Islet precursor cell (in vitro differentiated cells): ENCODE measurements at regions not wholly inside any gene's neighbourhood (a gene's known extent, or its start where the extent isn't known, plus 50 kb on each side); places are given as distances from the start of the nearest gene placed in this dataset.
"Not testable (repeated sequence)": the region's sequence is repeated elsewhere in the genome, so short reads cannot be mapped to it uniquely, and the experiment has no call there.

ENCODE experiments used
- DNase-seq: peaks from one replicate; pipeline ENCODE4 v3.0.0-alpha.2; 2018

- DNase-seq, result peak; percentile 76
Measured at GRCh38 chr3:86793786-86794185, 197.2 kb downstream of the VGLL3 start.

- no peak for DNase-seq
Measured at GRCh38 chr3:86792316-86792715, 198.6 kb downstream of the VGLL3 start.

GRCh38 chr3:86790884-86791549, 199.9 kb downstream of the VGLL3 start:
- DNase-seq, result no peak

GRCh38 chr3:86788371-86788770, 202.6 kb downstream of the VGLL3 start:
- DNase-seq, result no peak

- no peak for DNase-seq
Measured at GRCh38 chr3:86787091-86787490, 203.9 kb downstream of the VGLL3 start.

GRCh38 chr3:86785386-86785785, 205.6 kb downstream of the VGLL3 start:
- no peak for DNase-seq

GRCh38 chr3:86782866-86783265, 208.1 kb downstream of the VGLL3 start:
- DNase-seq, result no peak

- no peak for DNase-seq
Measured at GRCh38 chr3:86782286-86782685, 208.7 kb downstream of the VGLL3 start.

GRCh38 chr3:86774082-86774691, 216.8 kb downstream of the VGLL3 start:
- no peak for DNase-seq

GRCh38 chr3:86772699-86773098, 218.2 kb downstream of the VGLL3 start:
- DNase-seq, result no peak

- DNase-seq, result no peak
Measured at GRCh38 chr3:86771741-86772512, 219.0 kb downstream of the VGLL3 start.

- DNase-seq, result no peak
Measured at GRCh38 chr3:86766331-86766730, 224.6 kb downstream of the VGLL3 start.

- DNase-seq, result not testable (repeated sequence)
Measured at GRCh38 chr3:86757322-86758179, 233.4 kb downstream of the VGLL3 start.

- DNase-seq, result no peak
Measured at GRCh38 chr3:86748015-86748414, 242.9 kb downstream of the VGLL3 start.

- no peak for DNase-seq
Measured at GRCh38 chr3:86744051-86744450, 246.9 kb downstream of the VGLL3 start.

GRCh38 chr3:86743233-86743632, 247.7 kb downstream of the VGLL3 start:
- DNase-seq, result no peak

- no peak for DNase-seq
Measured at GRCh38 chr3:86740751-86741150, 250.2 kb downstream of the VGLL3 start.

GRCh38 chr3:86739244-86739643, 251.7 kb downstream of the VGLL3 start:
- DNase-seq, result no peak

GRCh38 chr3:86738684-86739083, 252.3 kb downstream of the VGLL3 start:
- no peak for DNase-seq

GRCh38 chr3:86737517-86737916, 253.4 kb downstream of the VGLL3 start:
- no peak for DNase-seq

GRCh38 chr3:86733257-86733656, 257.7 kb downstream of the VGLL3 start:
- DNase-seq, result no peak

- DNase-seq, result no peak
Measured at GRCh38 chr3:86731501-86731901, 259.4 kb downstream of the VGLL3 start.

GRCh38 chr3:86723433-86723832, 267.5 kb downstream of the VGLL3 start:
- no peak for DNase-seq
